ENCODE measurements at regions not wholly inside any gene's neighbourhood (a gene's known extent, or its start where the extent isn't known, plus 50 kb on each side); places are given as distances from the start of the nearest gene placed in this dataset.

- Histone ChIP-seq H3K27ac (ENCODE audit: low read length in 2 of 2) (no peak overlapping the region), H4K20me1 (ENCODE audit: control insufficient read depth, insufficient read depth, low read length, poor library complexity, severe bottlenecking) (no peaks in the 10 kb centered on the region), H3K4me1 (ENCODE audit: control insufficient read depth in 2 of 2, insufficient read depth in 2 of 2, low read length in 2 of 2) (no peaks in the 10 kb centered on the region), H3K4me2 (replicated peaks; ENCODE audit: low read depth, low read length, poor library complexity, severe bottlenecking) (no peak overlapping the region), H3K4me3 (ENCODE audit: control extremely low read depth in 1 of 5, extremely low read depth in 1 of 5, insufficient read depth in 1 of 5, low read depth in 2 of 5, low read length in 4 of 5) (no peak overlapping the region), H2AFZ (ENCODE audit: insufficient read depth, low read depth, low read length, poor library complexity, severe bottlenecking) (no peak overlapping the region), H3K27me3 (replicated peaks in 1 of 4; ENCODE audit: control extremely low read depth in 1 of 4, control insufficient read depth in 3 of 4, insufficient read depth in 4 of 4, low read length in 3 of 4) (no peaks in the 10 kb centered on the region), H3K79me2 (ENCODE audit: control insufficient read depth, insufficient read depth, low read length) (no peaks in the 10 kb centered on the region), H3K9ac (ENCODE audit: low read length) (no peak overlapping the region), H3K9me3 (ENCODE audit: control extremely low read depth in 1 of 3, control insufficient read depth in 2 of 3, insufficient read depth in 1 of 3, low read length in 2 of 3) (peaks cover 0 to 4% (median 0%) of the 10 kb centered on the region in 3 donors), H3K36me3 (replicated peaks in 1 of 2; ENCODE audit: control extremely low read depth in 1 of 2, control insufficient read depth in 1 of 2, extremely low read depth in 1 of 2, insufficient read depth in 2 of 2, low read length in 1 of 2) (no peaks in the 10 kb centered on the region)
- CTCF ChIA-PET: no interaction called here
- WGBS (ENCODE audit: insufficient coverage): 80% methylated on average over 7 of the region's 7 CpGs
- H3K4me1 Mint-ChIP-seq: no peaks in the 10 kb centered on the region
- no peaks in the 10 kb centered on the region for H3K9me3 Mint-ChIP-seq (ENCODE audit: insufficient read depth)
- intact Hi-C loops (cut with micrococcal nuclease): no loop called here
- no peak overlapping the region for H3K27ac Mint-ChIP-seq
- no peak overlapping the region for H3K4me3 Mint-ChIP-seq
- POLR2A ChIA-PET: no interaction called here
- H3K27me3 Mint-ChIP-seq: peaks cover 5% of the 10 kb centered on the region
- TF ChIP-seq CTCF (IDR thresholded peaks at IDR 0.05) (no peak), EZH2 (IDR thresholded peaks at IDR 0.05; ENCODE audit: borderline replicate concordance, insufficient read depth, low read depth, low read length, poor library complexity, severe bottlenecking) (no peak)
- no peak for ATAC-seq (ENCODE audit: low read depth)
- DNase-seq: no peak
Observed at GRCh38 chr14:99342906-99343305, 70.9 kb upstream of the BCL11B start.

GRCh38 chr14:99342204-99342603, 70.2 kb upstream of the BCL11B start:
- POLR2A ChIA-PET: no interaction called here

More at GRCh38 chr14:99342204-99342603, 70.2 kb upstream of the BCL11B start:
- ATAC-seq (ENCODE audit: low read depth) (no peak), DNase-seq (no peak)
- H3K4me1 ChIP-seq (ENCODE audit: control insufficient read depth in 2 of 2, insufficient read depth in 2 of 2, low read length in 2 of 2): no peaks in the 10 kb centered on the region
- no CpG with 5 or more reads among the region's 6 CpGs for WGBS (ENCODE audit: insufficient coverage)
- H3K9me3 Mint-ChIP-seq (ENCODE audit: insufficient read depth): no peaks in the 10 kb centered on the region
- H3K4me3 ChIP-seq (ENCODE audit: control extremely low read depth in 1 of 5, extremely low read depth in 1 of 5, insufficient read depth in 1 of 5, low read depth in 2 of 5, low read length in 4 of 5): no peak overlapping the region
- intact Hi-C loops (cut with micrococcal nuclease): no loop called here
- no peaks in the 10 kb centered on the region for H4K20me1 ChIP-seq (ENCODE audit: control insufficient read depth, insufficient read depth, low read length, poor library complexity, severe bottlenecking)
- H2AFZ ChIP-seq (ENCODE audit: insufficient read depth, low read depth, low read length, poor library complexity, severe bottlenecking): no peak overlapping the region
- TF ChIP-seq CTCF (IDR thresholded peaks at IDR 0.05): no peak
- no peak for TF ChIP-seq EZH2 (IDR thresholded peaks at IDR 0.05; ENCODE audit: borderline replicate concordance, insufficient read depth, low read depth, low read length, poor library complexity, severe bottlenecking)
- peaks cover 5% of the 10 kb centered on the region for H3K27me3 Mint-ChIP-seq
- no peak overlapping the region for H3K4me2 ChIP-seq (replicated peaks; ENCODE audit: low read depth, low read length, poor library complexity, severe bottlenecking)
- CTCF ChIA-PET: no interaction called here
- H3K27ac ChIP-seq (ENCODE audit: low read length in 2 of 2): no peak overlapping the region
- H3K79me2 ChIP-seq (ENCODE audit: control insufficient read depth, insufficient read depth, low read length): no peaks in the 10 kb centered on the region
- no peak overlapping the region for H3K4me3 Mint-ChIP-seq
- peaks cover 0 to 4% (median 0%) of the 10 kb centered on the region in 3 donors for H3K9me3 ChIP-seq (ENCODE audit: control extremely low read depth in 1 of 3, control insufficient read depth in 2 of 3, insufficient read depth in 1 of 3, low read length in 2 of 3)
- no peak overlapping the region for H3K9ac ChIP-seq (ENCODE audit: low read length)
- H3K27ac Mint-ChIP-seq: no peak overlapping the region
- H3K27me3 ChIP-seq (replicated peaks in 1 of 4; ENCODE audit: control extremely low read depth in 1 of 4, control insufficient read depth in 3 of 4, insufficient read depth in 4 of 4, low read length in 3 of 4): no peaks in the 10 kb centered on the region
- H3K4me1 Mint-ChIP-seq: no peaks in the 10 kb centered on the region
- H3K36me3 ChIP-seq (replicated peaks in 1 of 2; ENCODE audit: control extremely low read depth in 1 of 2, control insufficient read depth in 1 of 2, extremely low read depth in 1 of 2, insufficient read depth in 2 of 2, low read length in 1 of 2): no peaks in the 10 kb centered on the region

Measured in B cell (primary cell).